CD4-positive, alpha-beta T cell treated with Interleukin-10 for 1 hour (primary cell): ENCODE measurements at regions not wholly inside any gene's neighbourhood (a gene's known extent, or its start where the extent isn't known, plus 50 kb on each side); places are given as distances from the start of the nearest gene placed in this dataset.

Experiments used
- DNase-seq: peaks from one replicate; pipeline ENCODE4 v3.0.0-alpha.2; 2020

GRCh38 chr2:234334756-234335155 lies 162.1 kb downstream of the ARL4C start:
- DNase-seq, result no peak

DNA sequence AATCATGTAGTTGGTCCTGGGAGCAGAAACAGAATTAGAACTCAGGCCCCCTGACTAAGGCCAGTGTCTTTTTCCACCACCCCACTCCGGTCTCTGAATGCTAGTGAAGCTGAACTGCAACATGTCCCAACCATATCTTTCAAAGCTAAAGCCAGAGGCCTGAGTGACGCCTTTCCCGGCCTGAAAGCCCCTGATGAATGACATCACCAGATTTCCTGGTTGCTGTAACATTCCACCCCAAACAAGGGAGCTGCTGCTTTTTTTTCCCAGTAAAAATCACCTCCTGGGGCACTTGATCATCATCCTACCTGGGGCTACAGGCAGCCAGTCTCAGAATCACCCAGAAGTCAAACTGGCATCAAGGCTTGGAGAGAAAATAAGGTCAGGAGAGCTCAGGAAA lies 162.7 kb downstream of the ARL4C start:
- no peak for DNase-seq

DNA sequence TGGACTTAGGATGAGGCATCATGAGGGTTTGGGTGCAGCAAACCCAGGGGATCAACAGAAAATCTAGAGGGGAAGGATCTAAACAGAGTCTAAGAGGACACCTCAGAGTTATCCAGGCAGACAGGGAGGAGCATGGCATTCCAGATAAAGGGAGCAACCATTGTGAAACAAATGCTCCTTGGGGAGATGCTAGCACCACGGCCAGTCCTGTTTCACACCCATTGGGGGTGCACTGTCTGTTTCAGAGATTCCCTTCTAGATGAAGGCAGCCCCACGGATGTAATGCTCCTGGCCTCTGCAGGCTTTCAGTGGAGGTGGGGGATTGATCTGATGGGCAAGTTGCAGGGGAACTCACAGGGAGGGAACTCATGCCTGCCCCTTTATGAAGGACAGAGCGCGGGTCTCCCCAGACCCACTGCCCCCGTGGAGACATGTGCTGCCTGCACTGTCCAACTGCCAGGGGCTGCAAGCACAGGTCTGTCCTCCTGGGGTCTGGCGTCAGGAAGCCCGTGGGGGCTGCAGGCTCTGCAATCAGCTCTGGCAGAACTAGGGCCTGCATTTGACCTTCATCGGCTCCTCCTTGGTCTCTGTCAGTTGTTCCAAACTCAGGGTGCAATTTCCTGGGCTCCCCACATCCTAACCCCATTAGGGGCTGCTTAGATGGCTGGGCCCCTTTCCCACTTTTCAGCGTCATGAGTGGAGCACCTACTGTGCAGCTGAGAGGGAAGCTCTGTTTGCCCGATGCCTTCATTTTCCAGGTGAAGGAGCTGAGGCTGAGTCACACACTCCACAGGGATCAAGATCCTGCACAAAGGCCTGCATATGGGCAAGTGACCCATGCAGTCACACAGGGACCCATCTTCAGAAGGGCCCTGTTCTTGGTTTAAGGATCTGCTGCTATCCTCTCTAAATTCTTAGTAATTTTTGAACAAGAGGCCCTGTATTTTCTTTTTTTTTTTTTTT lies 163.4 kb downstream of the ARL4C start:
- no peak for DNase-seq

DNA sequence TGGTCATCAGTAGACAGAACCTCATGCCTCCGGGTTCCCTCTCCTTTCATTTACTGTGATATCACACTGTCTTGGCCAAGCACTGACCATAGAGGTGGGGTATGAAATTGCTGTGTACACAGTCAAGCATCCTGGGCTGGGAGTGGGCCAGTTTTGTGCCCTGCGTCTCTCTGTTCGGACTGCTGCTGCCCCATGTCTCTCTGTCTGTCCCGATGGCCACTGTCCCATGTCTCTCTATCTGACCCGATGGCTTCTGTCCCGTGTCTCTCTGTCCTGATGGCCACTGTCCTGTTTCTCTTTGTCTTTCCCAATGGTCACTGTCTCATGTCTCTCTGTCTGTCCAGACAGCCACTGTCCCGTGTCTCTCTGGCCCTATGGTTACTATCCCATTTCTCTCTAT lies 164.9 kb downstream of the ARL4C start:
- DNase-seq, result no peak

DNA sequence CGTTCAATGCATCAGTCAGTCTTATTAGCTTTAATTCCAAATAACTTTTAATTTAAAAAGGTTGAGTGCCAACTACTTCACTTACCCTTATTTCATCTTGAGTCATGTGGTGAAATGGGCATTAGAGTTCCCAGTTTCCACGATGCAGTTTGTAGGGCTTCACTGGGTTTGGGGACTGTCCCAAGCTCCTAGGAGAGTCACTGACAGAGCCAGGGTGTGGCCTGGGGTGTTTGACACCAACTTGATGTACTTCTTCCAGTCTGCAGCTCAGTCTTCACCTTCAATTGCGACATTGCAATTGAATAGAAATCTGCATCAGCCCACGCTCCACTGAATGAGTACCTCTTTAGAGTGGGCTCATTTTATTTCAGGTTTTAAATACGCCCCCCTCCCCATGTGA lies 165.3 kb downstream of the ARL4C start:
- DNase-seq, result no peak

- no peak for DNase-seq
Observed at GRCh38 chr2:234330902-234331301, 166.0 kb downstream of the ARL4C start.

GRCh38 chr2:234329202-234329960 lies 167.5 kb downstream of the ARL4C start:
- DNase-seq, result no peak

GRCh38 chr2:234328444-234328990 lies 168.4 kb downstream of the ARL4C start:
- DNase-seq, result no peak

DNA sequence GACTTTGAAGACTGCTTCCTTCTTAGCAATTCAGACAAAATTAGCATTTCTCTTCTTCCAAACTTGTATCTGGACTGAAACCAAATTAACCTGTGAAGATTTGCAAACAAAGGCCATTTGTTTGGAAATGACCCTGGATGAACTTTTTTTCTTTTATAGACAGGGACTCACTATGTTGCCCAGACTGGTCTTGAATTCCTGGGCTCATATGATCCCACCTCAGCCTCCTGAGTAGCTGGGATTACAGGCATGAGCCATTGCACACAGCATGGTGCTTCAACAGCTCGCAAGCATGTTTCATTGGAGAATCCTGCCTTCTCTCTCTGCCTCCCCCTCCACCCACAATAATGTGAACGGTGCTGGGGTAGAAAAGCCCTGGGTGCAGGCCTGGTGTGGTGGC lies 170.2 kb downstream of the ARL4C start:
- no peak for DNase-seq

- no peak for DNase-seq
Observed at GRCh38 chr2:234324116-234324515, 172.8 kb downstream of the ARL4C start.

GRCh38 chr2:234322766-234323465 lies 174.0 kb downstream of the ARL4C start:
- peak; percentile 52 for DNase-seq

GRCh38 chr2:234320066-234320465 lies 176.8 kb downstream of the ARL4C start:
- no peak for DNase-seq

DNA sequence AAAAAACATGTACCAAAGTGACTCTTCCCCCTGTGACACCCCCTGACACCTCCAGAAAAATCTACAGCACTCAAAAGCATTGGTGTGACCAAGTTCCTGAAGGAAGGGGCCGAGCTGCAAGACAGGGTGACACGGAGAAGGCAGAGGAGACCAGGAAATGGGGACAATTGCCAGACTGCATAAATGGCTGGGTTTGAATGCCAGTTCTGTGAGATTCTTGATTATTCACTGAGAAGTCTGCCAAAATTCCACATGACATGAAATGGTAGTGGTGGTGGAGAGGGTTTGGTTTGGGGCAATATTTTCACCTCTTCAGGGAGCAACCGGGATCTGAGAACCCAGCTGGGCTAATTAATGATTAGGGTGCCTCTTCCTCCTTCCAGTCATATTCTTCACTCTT lies 178.5 kb downstream of the ARL4C start:
- no peak for DNase-seq

GRCh38 chr2:234313558-234313957 lies 183.3 kb downstream of the ARL4C start:
- peak; percentile 7 for DNase-seq

- no peak for DNase-seq
Observed at GRCh38 chr2:234310166-234310565, 186.7 kb downstream of the ARL4C start.

DNA sequence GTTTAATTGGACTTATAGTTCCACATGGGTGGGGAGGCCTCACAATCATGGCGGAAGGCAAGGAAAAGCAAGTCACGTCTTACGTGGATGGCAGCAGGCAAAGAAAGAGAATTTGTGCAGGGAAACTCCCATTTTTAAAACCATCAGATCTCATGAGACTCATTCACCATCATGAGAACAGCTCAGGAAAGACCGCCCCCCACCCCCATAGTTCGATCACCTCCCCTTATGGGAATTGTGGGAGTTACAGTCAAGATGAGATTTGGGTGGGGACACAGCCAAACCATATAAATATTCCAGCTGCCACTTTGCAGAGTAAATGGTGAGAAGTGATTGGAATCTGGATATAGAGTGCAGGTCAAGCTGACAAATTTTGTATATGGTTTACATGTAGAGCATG lies 187.4 kb downstream of the ARL4C start:
- DNase-seq, result no peak

GRCh38 chr2:234308813-234309195 lies 188.1 kb downstream of the ARL4C start:
- peak; percentile 74 for DNase-seq

DNA sequence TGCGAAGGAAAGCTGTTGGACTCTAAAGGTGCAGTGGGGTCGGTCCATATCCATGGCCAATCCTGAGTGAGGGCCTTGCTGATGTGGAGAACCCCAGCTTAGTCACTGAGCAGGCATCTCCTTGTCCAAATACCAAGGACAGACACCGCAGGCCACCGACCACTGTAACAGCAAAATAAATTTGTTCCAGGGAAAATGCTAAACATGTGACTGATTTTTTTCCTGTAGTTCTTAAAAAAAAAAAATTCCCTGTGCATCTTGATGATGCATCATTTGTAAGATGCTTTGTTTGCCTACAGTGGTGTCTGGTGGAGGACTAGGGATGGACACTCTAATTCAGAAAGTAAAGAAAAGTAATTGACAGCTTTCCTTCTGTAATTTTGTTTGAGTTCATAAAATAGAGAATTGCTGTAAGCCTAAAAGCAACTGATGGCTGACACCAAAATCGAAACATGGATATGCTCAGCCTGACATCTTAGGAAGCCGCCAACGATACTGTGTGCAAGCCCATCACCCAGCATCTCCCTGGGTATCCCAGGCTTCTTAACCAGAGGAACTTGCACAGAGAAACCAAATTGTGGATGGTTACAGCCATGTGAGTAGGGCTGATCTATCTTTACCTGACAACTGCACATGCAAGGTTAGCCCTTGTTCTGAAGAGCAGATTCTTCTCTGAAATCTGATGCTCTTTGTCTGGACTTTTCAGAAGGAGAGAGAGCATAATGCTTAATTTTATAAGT lies 188.6 kb downstream of the ARL4C start:
- DNase-seq, result no peak

GRCh38 chr2:234307322-234307961 lies 189.4 kb downstream of the ARL4C start:
- DNase-seq, result no peak

DNA sequence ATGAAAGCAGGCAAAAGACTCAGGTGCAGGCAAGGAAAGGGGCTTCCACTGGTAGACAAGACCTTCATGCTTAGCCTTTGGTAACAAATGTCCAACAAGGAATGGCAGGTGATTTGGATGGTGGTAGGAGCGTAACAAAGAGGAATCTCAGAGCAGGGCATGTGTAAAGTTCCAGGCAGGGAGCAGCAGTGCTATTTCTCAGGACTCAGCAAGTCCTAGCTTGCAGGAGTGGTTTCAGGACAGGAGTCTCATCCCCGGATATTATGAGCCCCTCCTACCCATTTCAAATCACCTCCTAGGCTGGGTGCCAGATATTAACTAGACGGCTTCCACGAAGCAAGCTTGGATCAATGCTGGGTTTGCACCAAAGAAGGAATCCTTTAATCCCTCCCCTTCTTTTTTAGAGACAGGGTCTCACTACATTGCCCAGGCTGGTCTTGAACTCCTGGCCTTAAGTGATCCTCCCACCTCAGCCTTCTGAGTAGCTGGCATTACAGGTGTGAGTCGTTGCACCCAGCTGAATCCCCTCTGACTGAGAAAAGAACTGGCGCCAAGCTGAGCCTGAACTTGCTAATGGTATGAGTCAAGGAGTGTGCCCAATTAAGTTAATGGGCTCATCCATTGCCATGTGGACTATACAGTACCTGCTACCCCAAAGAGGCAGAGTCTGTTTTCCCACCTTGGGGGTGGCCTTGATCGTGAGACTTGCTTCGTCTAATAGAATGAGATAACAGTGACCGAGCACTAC lies 190.3 kb downstream of the ARL4C start:
- DNase-seq, result no peak

- no peak for DNase-seq
Observed at GRCh38 chr2:234305846-234306245, 191.0 kb downstream of the ARL4C start.
